ENCODE measurements at regions not wholly inside any gene's neighbourhood (a gene's known extent, or its start where the extent isn't known, plus 50 kb on each side); places are given as distances from the start of the nearest gene placed in this dataset.
"Not testable (repeated sequence)": the region's sequence is repeated elsewhere in the genome, so short reads cannot be mapped to it uniquely, and the experiment has no call there.

GRCh38 chr2:15756882-15757819, 165.5 kb downstream of the DDX1 start:
- Histone ChIP-seq H3K4me3 (no peak overlapping the region), H3K36me3 (no peaks in the 10 kb centered on the region), H3K4me1 (no peaks in the 10 kb centered on the region), H3K9me3 (peaks cover 0 to 9% (median 7%) of the 10 kb centered on the region in 4 donors), H3K27ac (no peak overlapping the region), H3K27me3 (no peaks in the 10 kb centered on the region)
- WGBS, 5 donors = 85 to 89% (median 88%) methylated on average over 10 of the region's 10 CpGs
- intact Hi-C loops (cut with DNase I; ENCODE audit: low total_unique reads) = no loop called here
- no peak for TF ChIP-seq POLR2AphosphoS5 (IDR thresholded peaks at IDR 0.05)
- no peak for DNase-seq

GRCh38 chr2:15757820-15758586, 166.3 kb downstream of the DDX1 start:
- WGBS, 5 donors = 87 to 97% (median 94%) methylated on average over 8 of the region's 8 CpGs
- Histone ChIP-seq H3K36me3 (no peaks in the 10 kb centered on the region), H3K27me3 (no peaks in the 10 kb centered on the region), H3K9me3 (peaks cover 0 to 9% (median 7%) of the 10 kb centered on the region in 4 donors), H3K4me3 (no peak overlapping the region), H3K27ac (no peak overlapping the region), H3K4me1 (no peaks in the 10 kb centered on the region)
- TF ChIP-seq POLR2A (IDR thresholded peaks at IDR 0.05) = no peak
- TF ChIP-seq POLR2AphosphoS5 (IDR thresholded peaks at IDR 0.05) = no peak
- TF ChIP-seq, protein P1, sequence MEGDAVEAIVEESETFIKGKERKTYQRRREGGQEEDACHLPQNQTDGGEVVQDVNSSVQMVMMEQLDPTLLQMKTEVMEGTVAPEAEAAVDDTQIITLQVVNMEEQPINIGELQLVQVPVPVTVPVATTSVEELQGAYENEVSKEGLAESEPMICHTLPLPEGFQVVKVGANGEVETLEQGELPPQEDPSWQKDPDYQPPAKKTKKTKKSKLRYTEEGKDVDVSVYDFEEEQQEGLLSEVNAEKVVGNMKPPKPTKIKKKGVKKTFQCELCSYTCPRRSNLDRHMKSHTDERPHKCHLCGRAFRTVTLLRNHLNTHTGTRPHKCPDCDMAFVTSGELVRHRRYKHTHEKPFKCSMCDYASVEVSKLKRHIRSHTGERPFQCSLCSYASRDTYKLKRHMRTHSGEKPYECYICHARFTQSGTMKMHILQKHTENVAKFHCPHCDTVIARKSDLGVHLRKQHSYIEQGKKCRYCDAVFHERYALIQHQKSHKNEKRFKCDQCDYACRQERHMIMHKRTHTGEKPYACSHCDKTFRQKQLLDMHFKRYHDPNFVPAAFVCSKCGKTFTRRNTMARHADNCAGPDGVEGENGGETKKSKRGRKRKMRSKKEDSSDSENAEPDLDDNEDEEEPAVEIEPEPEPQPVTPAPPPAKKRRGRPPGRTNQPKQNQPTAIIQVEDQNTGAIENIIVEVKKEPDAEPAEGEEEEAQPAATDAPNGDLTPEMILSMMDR (IDR thresholded peaks at IDR 0.05) = no peak
- DNase-seq = no peak
- intact Hi-C loops (cut with DNase I; ENCODE audit: low total_unique reads) = no loop called here

- no peak overlapping the region for H3K4me3 ChIP-seq
- no peak overlapping the region for H3K27ac ChIP-seq
- intact Hi-C loops (cut with DNase I; ENCODE audit: low total_unique reads) = no loop called here
- TF ChIP-seq POLR2A (IDR thresholded peaks at IDR 0.05) (no peak), POLR2AphosphoS5 (IDR thresholded peaks at IDR 0.05) (no peak), EP300 (IDR thresholded peaks at IDR 0.05) (no peak)
- TF ChIP-seq, protein P1 (IDR thresholded peaks at IDR 0.05) = no peak
- no peaks in the 10 kb centered on the region for H3K36me3 ChIP-seq
- no peaks in the 10 kb centered on the region for H3K27me3 ChIP-seq
- H3K9me3 ChIP-seq = peaks cover 0 to 9% (median 7%) of the 10 kb centered on the region in 4 donors
- 80 to 92% (median 90%) methylated on average over 7 of the region's 7 CpGs for WGBS, 5 donors
- no peaks in the 10 kb centered on the region for H3K4me1 ChIP-seq
- no peak for DNase-seq
These were observed 167.2 kb downstream of the DDX1 start for GRCh38 chr2:15758848-15759247.

GRCh38 chr2:15759385-15759784, 167.7 kb downstream of the DDX1 start:
- Histone ChIP-seq H3K4me3 (no peak overlapping the region), H3K36me3 (no peaks in the 10 kb centered on the region), H3K9me3 (peaks cover 0 to 9% (median 7%) of the 10 kb centered on the region in 4 donors), H3K27ac (no peak overlapping the region), H3K27me3 (no peaks in the 10 kb centered on the region), H3K4me1 (no peaks in the 10 kb centered on the region)
- no peak for TF ChIP-seq EP300 (IDR thresholded peaks at IDR 0.05)
- no peak for TF ChIP-seq POLR2A (IDR thresholded peaks at IDR 0.05)
- TF ChIP-seq POLR2AphosphoS5 (IDR thresholded peaks at IDR 0.05) = no peak
- TF ChIP-seq, protein P1 (IDR thresholded peaks at IDR 0.05) = no peak
- WGBS, 5 donors = 63 to 74% (median 72%) methylated on average over 1 of the region's 1 CpG
- intact Hi-C loops (cut with DNase I; ENCODE audit: low total_unique reads) = no loop called here
- no peak for DNase-seq

- DNase-seq; H3K4me1 ChIP-seq; H3K4me3 ChIP-seq; H3K36me3 ChIP-seq; H3K27ac ChIP-seq; H3K27me3 ChIP-seq; intact Hi-C loops (cut with DNase I; ENCODE audit: low total_unique reads); H3K9me3 ChIP-seq: not testable (repeated sequence)
- 64 to 93% (median 91%) methylated on average over 4 of the region's 4 CpGs for WGBS, 5 donors
These were observed 168.1 kb downstream of the DDX1 start for GRCh38 chr2:15759791-15760190.
